Stomach (tissue), 4 donors: ENCODE measurements at regions not wholly inside any gene's neighbourhood (a gene's known extent, or its start where the extent isn't known, plus 50 kb on each side); places are given as distances from the start of the nearest gene placed in this dataset.

Source experiments
- EP300 ChIP-seq: sonication (generic); formaldehyde crosslinking; IDR thresholded peaks from one replicate; pipeline ENCODE4 v1.6.1; 2017; ENCODE audit warnings: antibody characterized with exemption
- POLR2A ChIP-seq, 4 donors: fragments of 450-650 bp; IDR thresholded peaks; one replicate each; pipeline ENCODE4 v1.6.1; 2016; ENCODE audit warnings: antibody characterized with exemption in 4 of 4, control low read depth in 2 of 4, mild to moderate bottlenecking in 1 of 4, moderate library complexity in 1 of 4
- POLR2AphosphoS5 ChIP-seq, 3 donors: sonication (generic); formaldehyde crosslinking; IDR thresholded peaks; one replicate each; pipeline ENCODE4 v1.6.1; 2016; ENCODE audit warnings: antibody characterized with exemption in 3 of 3
- TF ChIP-seq, protein P1 (sequence below), 7 experiments: fragments of 450-650 bp in 4 of 7; fragments of 200-600 bp in 3 of 7; sonication (generic) in 3 of 7; IDR thresholded peaks; one replicate each; pipeline ENCODE4 v1.5.1; 2016 to 2019; ENCODE audit warnings: antibody characterized with exemption in 7 of 7, control low read depth in 2 of 7, mild to moderate bottlenecking in 1 of 7

DNA sequence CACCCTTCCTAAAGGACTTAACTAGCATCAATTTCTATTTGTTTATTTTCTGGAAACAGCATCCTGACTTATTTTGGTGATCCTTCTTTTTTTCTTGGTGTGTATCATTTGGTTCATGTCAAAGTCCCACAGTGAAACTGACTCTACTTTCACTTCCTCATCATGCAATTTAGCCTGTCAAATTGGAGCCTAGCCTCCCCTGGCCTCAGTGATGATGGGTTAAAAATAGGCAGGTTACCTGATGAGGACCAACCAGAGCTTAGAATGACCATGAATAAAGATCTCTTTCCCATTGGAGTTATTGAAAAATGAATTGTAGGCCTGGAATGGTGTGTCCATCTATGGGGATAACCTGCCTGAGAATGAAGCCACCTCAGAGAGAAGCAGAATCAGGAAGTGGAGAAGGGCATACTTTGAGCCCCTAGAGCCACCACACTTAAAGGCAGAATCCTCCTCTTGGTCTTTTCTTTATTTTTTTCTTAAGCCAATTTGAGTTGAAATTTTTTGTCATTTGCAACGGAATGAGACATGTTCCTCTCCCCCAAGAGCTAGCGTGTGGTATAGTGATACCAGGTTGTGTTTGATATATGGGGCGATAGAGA is 105.6 kb downstream of the BTBD3 start:
- TF ChIP-seq, protein P1, sequence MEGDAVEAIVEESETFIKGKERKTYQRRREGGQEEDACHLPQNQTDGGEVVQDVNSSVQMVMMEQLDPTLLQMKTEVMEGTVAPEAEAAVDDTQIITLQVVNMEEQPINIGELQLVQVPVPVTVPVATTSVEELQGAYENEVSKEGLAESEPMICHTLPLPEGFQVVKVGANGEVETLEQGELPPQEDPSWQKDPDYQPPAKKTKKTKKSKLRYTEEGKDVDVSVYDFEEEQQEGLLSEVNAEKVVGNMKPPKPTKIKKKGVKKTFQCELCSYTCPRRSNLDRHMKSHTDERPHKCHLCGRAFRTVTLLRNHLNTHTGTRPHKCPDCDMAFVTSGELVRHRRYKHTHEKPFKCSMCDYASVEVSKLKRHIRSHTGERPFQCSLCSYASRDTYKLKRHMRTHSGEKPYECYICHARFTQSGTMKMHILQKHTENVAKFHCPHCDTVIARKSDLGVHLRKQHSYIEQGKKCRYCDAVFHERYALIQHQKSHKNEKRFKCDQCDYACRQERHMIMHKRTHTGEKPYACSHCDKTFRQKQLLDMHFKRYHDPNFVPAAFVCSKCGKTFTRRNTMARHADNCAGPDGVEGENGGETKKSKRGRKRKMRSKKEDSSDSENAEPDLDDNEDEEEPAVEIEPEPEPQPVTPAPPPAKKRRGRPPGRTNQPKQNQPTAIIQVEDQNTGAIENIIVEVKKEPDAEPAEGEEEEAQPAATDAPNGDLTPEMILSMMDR (IDR thresholded peaks at IDR 0.05) = no peak
- no peak for TF ChIP-seq POLR2A (IDR thresholded peaks at IDR 0.05)
- no peak for TF ChIP-seq EP300
- no peak for TF ChIP-seq POLR2AphosphoS5 (IDR thresholded peaks at IDR 0.05)
